ENCODE measurements at regions not wholly inside any gene's neighbourhood (a gene's known extent, or its start where the extent isn't known, plus 50 kb on each side); places are given as distances from the start of the nearest gene placed in this dataset.
"Not testable (repeated sequence)": the region's sequence is repeated elsewhere in the genome, so short reads cannot be mapped to it uniquely, and the experiment has no call there.

- DNase-seq (ENCODE audit: low read depth), result not testable (repeated sequence)
Measured at GRCh38 chr17:21470422-21470821, 94.3 kb downstream of the KCNJ12 start.

- DNase-seq (ENCODE audit: low read depth), result no peak
Measured at GRCh38 chr17:21470861-21471260, 94.7 kb downstream of the KCNJ12 start.

GRCh38 chr17:21474815-21475214 is 98.7 kb downstream of the KCNJ12 start:
- no peak for DNase-seq (ENCODE audit: low read depth)

GRCh38 chr17:21475571-21475970 is 99.4 kb downstream of the KCNJ12 start:
- DNase-seq (ENCODE audit: low read depth), result no peak

GRCh38 chr17:21476867-21477266 is 100.7 kb downstream of the KCNJ12 start:
- DNase-seq (ENCODE audit: low read depth), result no peak

- no peak for DNase-seq (ENCODE audit: low read depth)
Measured at GRCh38 chr17:21482189-21482865, 106.2 kb downstream of the KCNJ12 start.

- not testable (repeated sequence) for DNase-seq (ENCODE audit: low read depth)
Measured at GRCh38 chr17:21488043-21488442, 111.9 kb downstream of the KCNJ12 start.

- DNase-seq (ENCODE audit: low read depth), result no peak
Measured at GRCh38 chr17:21493993-21494392, 117.8 kb downstream of the KCNJ12 start.

- no peak for DNase-seq (ENCODE audit: low read depth)
Measured at GRCh38 chr17:21495281-21495680, 119.1 kb downstream of the KCNJ12 start.

- DNase-seq (ENCODE audit: low read depth), result no peak
Measured at GRCh38 chr17:21500064-21500463, 123.9 kb downstream of the KCNJ12 start.

- not testable (repeated sequence) for DNase-seq (ENCODE audit: low read depth)
Measured at GRCh38 chr17:21501927-21502700, 126.0 kb downstream of the KCNJ12 start.

- no peak for DNase-seq (ENCODE audit: low read depth)
Measured at GRCh38 chr17:21505819-21506815, 130.0 kb downstream of the KCNJ12 start.

GRCh38 chr17:21507806-21508205 is 131.6 kb downstream of the KCNJ12 start:
- not testable (repeated sequence) for DNase-seq (ENCODE audit: low read depth)

GRCh38 chr17:21508211-21508610 is 132.1 kb downstream of the KCNJ12 start:
- no peak for DNase-seq (ENCODE audit: low read depth)

- not testable (repeated sequence) for DNase-seq (ENCODE audit: low read depth)
Measured at GRCh38 chr17:21509356-21509755, 133.2 kb downstream of the KCNJ12 start.

- DNase-seq (ENCODE audit: low read depth), result no peak
Measured at GRCh38 chr17:21510686-21511362, 134.7 kb downstream of the KCNJ12 start.

GRCh38 chr17:21511363-21512195 is 135.4 kb downstream of the KCNJ12 start:
- DNase-seq (ENCODE audit: low read depth), result peak; percentile 20

- DNase-seq (ENCODE audit: low read depth), result no peak
Measured at GRCh38 chr17:21512307-21513011, 136.3 kb downstream of the KCNJ12 start.

GRCh38 chr17:21513012-21513570 is 136.9 kb downstream of the KCNJ12 start:
- DNase-seq (ENCODE audit: low read depth), result peak; percentile 55

- not testable (repeated sequence) for DNase-seq (ENCODE audit: low read depth)
Measured at GRCh38 chr17:21514567-21514966, 138.4 kb downstream of the KCNJ12 start.
